ENCODE measurements at regions not wholly inside any gene's neighbourhood (a gene's known extent, or its start where the extent isn't known, plus 50 kb on each side); places are given as distances from the start of the nearest gene placed in this dataset.

DNA sequence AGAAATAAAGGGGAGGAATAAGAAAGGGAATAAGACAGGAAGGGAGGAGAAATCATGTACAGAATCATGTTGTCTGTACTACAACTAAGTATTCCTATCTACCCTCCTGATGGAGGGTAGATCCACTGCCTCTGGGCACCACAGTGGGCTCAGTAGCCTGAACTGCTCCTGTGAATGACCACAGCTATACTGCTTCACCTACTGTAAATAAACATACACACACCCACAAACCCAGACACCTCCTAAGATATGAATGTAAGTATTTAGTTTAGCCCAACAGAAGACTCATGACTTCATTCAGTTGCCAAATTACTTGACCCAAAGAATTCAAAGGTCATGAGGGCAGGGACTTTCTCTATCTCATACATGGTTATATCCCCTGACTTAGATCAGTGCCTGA, 177.3 kb upstream of the C11orf58 start:
- TF ChIP-seq, protein P1, sequence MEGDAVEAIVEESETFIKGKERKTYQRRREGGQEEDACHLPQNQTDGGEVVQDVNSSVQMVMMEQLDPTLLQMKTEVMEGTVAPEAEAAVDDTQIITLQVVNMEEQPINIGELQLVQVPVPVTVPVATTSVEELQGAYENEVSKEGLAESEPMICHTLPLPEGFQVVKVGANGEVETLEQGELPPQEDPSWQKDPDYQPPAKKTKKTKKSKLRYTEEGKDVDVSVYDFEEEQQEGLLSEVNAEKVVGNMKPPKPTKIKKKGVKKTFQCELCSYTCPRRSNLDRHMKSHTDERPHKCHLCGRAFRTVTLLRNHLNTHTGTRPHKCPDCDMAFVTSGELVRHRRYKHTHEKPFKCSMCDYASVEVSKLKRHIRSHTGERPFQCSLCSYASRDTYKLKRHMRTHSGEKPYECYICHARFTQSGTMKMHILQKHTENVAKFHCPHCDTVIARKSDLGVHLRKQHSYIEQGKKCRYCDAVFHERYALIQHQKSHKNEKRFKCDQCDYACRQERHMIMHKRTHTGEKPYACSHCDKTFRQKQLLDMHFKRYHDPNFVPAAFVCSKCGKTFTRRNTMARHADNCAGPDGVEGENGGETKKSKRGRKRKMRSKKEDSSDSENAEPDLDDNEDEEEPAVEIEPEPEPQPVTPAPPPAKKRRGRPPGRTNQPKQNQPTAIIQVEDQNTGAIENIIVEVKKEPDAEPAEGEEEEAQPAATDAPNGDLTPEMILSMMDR (IDR thresholded peaks at IDR 0.05; ENCODE audit: insufficient read depth, low read length, poor library complexity, severe bottlenecking), result no peak
- TF ChIP-seq EZH2phosphoT487 (conservative IDR thresholded peaks at IDR 0.05; ENCODE audit: low read length), result no peak

Measured in SU-DHL-6 (cell line).